Chondrocyte (in vitro differentiated cells): ENCODE measurements at regions not wholly inside any gene's neighbourhood (a gene's known extent, or its start where the extent isn't known, plus 50 kb on each side); places are given as distances from the start of the nearest gene placed in this dataset.
A peak's percentile ranks its signal among the peaks of the same experiment; 100 is the strongest.

Source experiments
- DNase-seq: peaks from one replicate; pipeline ENCODE4 v3.0.0; 2021; ENCODE audit warnings: mixed read lengths, low spot score
- H3K27ac Mint-ChIP-seq: one replicate; pipeline ENCODE4 v1.8.0; 2021; ENCODE audit warnings: mild to moderate bottlenecking, moderate library complexity, mixed read lengths; ENCODE audit not compliant: unreplicated experiment
- H3K27me3 Mint-ChIP-seq: 2 replicates; pipeline ENCODE4 v1.8.0; 2021; ENCODE audit warnings: low read depth, mixed read lengths
- H3K36me3 Mint-ChIP-seq: 2 replicates; pipeline ENCODE4 v1.8.0; 2021; ENCODE audit warnings: low read depth, mixed read lengths
- H3K4me1 Mint-ChIP-seq: 2 replicates; pipeline ENCODE4 v1.8.0; 2021; ENCODE audit warnings: low read depth, mild to moderate bottlenecking, mixed read lengths
- H3K4me3 Mint-ChIP-seq: one replicate; pipeline ENCODE4 v1.8.0; 2021; ENCODE audit warnings: mild to moderate bottlenecking, moderate library complexity, mixed read lengths; ENCODE audit not compliant: unreplicated experiment
- H3K9me3 Mint-ChIP-seq: 2 replicates; pipeline ENCODE4 v1.8.0; 2021; ENCODE audit warnings: low read depth, mixed read lengths
- TF ChIP-seq, protein P1 (sequence below): fragments of 200-600 bp; sonication (generic); IDR thresholded peaks from 2 replicates; pipeline ENCODE4 v1.5.0; 2021; ENCODE audit warnings: antibody characterized with exemption, mild to moderate bottlenecking, moderate library complexity

DNA sequence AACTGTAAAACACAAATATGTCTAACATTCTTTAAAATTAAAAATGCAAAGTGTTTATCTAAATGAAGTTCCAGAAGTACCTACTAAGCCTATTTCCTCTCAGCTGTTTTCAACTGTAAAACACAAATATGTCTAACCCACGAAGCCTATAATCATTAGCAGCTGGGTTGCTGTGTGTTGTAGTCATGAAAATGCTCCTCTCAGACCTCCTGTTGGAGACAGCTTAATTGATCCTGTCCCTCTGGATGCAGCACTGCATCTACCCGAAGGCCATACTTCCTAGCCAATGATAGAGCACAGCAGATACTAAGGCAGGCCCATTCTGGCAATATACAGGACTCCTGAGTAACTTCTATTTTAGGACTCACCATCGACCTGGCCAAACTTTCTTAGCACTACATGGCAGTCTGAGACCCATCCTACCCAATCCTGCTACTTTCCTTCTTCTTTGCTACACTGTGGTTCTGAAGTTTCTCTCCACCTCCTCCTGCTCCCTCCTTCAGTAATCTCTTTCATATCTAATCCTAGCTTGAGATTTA, 92.5 kb upstream of the RBBP8 start:
- H3K4me3 Mint-ChIP-seq = no peak overlapping the region
- H3K27me3 Mint-ChIP-seq = peaks cover 2% of the 10 kb centered on the region
- H3K9me3 Mint-ChIP-seq = peaks cover 2% of the 10 kb centered on the region
- TF ChIP-seq, protein P1, sequence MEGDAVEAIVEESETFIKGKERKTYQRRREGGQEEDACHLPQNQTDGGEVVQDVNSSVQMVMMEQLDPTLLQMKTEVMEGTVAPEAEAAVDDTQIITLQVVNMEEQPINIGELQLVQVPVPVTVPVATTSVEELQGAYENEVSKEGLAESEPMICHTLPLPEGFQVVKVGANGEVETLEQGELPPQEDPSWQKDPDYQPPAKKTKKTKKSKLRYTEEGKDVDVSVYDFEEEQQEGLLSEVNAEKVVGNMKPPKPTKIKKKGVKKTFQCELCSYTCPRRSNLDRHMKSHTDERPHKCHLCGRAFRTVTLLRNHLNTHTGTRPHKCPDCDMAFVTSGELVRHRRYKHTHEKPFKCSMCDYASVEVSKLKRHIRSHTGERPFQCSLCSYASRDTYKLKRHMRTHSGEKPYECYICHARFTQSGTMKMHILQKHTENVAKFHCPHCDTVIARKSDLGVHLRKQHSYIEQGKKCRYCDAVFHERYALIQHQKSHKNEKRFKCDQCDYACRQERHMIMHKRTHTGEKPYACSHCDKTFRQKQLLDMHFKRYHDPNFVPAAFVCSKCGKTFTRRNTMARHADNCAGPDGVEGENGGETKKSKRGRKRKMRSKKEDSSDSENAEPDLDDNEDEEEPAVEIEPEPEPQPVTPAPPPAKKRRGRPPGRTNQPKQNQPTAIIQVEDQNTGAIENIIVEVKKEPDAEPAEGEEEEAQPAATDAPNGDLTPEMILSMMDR = no peak
- H3K27ac Mint-ChIP-seq = no peak overlapping the region
- no peaks in the 10 kb centered on the region for H3K4me1 Mint-ChIP-seq
- no peak for DNase-seq
- H3K36me3 Mint-ChIP-seq = no peaks in the 10 kb centered on the region

DNA sequence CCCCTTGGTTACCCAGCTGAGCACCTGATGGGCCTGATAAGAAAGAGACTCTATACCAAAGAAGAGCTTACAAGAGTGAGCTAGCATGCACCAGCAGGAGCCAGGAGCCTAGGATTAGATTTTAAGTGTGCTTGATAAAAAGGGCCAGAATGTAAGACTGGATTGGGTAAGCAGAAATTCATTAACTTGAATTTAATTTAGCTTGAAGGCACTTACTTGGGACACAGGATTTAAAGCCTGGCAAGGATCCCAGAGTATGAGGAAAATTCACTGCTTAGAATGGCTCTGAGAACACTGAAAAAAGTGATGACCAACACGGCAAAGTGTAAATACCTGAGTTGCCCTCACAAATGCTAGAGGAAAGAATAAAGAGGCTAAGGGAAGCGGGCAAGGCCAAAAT, 91.3 kb upstream of the RBBP8 start:
- Mint-ChIP-seq H3K27ac (no peak overlapping the region), H3K9me3 (no peaks in the 10 kb centered on the region)
- DNase-seq = no peak

DNA sequence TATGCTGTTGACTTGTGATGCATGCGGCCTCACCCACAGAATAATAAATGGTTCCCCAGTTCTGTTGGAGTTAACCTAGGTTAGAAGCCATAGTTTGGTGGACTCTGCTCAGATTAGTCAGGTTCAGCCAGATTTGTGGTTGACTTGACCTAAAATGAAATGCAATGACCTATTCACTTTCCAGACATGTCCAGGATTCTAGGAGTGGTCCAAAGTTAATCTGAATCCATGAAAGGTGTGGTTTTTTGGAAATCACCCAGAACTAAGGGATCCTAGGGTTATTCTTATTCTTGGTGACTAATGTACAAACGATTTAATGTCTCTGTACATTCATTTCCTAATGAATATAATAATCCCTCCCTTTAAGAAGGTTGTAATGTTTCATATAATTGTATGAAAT, 88.9 kb upstream of the RBBP8 start:
- no peak overlapping the region for H3K27ac Mint-ChIP-seq
- no peak for DNase-seq
- peaks cover 4% of the 10 kb centered on the region for H3K9me3 Mint-ChIP-seq
- no peaks in the 10 kb centered on the region for H3K36me3 Mint-ChIP-seq
- TF ChIP-seq, protein P1 = no peak
- no peak overlapping the region for H3K4me3 Mint-ChIP-seq
- no peaks in the 10 kb centered on the region for H3K27me3 Mint-ChIP-seq
- peaks cover 22% of the 10 kb centered on the region for H3K4me1 Mint-ChIP-seq

More for the DNA sequence above, 91.3 kb upstream of the RBBP8 start:
- Mint-ChIP-seq H3K36me3 (no peaks in the 10 kb centered on the region), H3K4me3 (no peak overlapping the region), H3K4me1 (peaks cover 3% of the 10 kb centered on the region), H3K27me3 (no peaks in the 10 kb centered on the region)
- TF ChIP-seq, protein P1 = no peak

DNA sequence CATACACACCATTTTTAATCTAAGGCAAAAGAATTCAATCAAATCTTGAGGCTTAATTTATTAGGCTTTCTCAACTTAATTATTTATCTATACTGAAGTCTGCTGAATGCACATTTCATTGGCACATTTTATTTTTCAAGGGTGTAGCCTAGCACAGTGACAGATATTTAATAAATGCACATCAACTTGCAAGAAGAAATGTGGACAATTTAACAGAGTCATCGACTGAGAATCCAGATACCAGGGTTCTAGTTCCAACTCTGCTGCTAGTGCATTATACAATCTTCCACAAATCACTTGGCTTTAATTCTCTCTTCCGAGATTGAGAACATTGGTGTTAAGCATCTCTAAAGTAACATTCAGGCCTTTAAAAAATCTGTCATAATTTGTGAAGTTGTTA, 88.5 kb upstream of the RBBP8 start:
- H3K4me1 Mint-ChIP-seq = peaks cover 22% of the 10 kb centered on the region
- DNase-seq = no peak
- H3K36me3 Mint-ChIP-seq = no peaks in the 10 kb centered on the region
- H3K27me3 Mint-ChIP-seq = no peaks in the 10 kb centered on the region
- H3K4me3 Mint-ChIP-seq = no peak overlapping the region
- peaks cover 4% of the 10 kb centered on the region for H3K9me3 Mint-ChIP-seq
- TF ChIP-seq, protein P1 = no peak
- no peak overlapping the region for H3K27ac Mint-ChIP-seq

DNA sequence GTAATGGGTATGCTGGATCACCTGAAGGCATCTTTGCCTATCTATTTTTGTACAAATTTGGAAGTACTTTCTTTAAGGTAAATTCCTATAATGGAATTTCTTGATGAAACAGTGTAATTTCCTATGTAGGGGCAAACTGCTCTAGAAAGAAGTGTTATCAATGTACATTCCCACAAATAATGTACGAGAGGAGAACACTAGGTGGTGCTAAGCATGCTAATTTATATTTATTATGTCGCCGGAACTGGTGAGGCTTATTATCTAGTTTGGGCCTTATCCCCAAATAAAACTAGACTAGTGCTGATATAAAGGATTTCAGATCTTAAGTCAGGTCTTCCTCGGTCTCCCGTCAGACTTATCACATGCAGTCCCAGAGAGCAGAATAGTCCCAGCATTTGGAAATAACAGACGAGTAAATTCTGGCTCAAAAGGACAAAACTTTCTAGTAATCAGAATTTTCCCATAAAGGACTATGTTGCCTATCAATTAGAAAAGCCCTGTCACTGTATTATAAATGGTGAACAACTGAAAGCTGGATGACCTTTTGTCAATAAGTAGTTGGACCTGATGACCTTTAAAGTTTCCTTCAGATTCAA, 86.9 kb upstream of the RBBP8 start:
- DNase-seq = no peak
- H3K9me3 Mint-ChIP-seq = peaks cover 4% of the 10 kb centered on the region
- H3K27me3 Mint-ChIP-seq = peaks cover 3% of the 10 kb centered on the region
- TF ChIP-seq, protein P1 = peak; percentile 77
- no peak overlapping the region for H3K4me3 Mint-ChIP-seq
- peaks cover 22% of the 10 kb centered on the region for H3K4me1 Mint-ChIP-seq
- H3K36me3 Mint-ChIP-seq = no peaks in the 10 kb centered on the region
- H3K27ac Mint-ChIP-seq = no peak overlapping the region
